ENCODE measurements at regions not wholly inside any gene's neighbourhood (a gene's known extent, or its start where the extent isn't known, plus 50 kb on each side); places are given as distances from the start of the nearest gene placed in this dataset.
"Not testable (repeated sequence)": the region's sequence is repeated elsewhere in the genome, so short reads cannot be mapped to it uniquely, and the experiment has no call there.

DNA sequence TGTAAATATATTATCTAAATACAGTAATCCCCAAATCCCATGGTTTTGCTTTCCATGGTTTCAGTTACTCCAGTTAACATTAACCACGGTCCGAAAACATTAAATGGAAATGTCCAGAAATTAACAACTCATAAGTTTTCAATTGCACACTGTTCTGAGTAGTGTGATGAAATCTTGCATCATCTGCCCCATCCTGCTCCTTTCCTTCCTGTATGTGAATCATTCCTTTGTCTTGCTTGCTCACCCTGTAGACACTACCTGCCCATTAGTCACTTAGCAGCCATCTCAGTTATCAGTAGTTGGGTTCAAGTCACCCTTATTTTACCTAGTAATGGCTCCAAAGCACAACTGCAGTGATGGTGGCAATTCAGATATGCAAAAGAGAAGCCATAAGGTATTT, 1568.5 kb upstream of the WWC1 start:
- Histone ChIP-seq H3K4me1 (ENCODE audit: control insufficient read depth, insufficient read depth, low read length) (no peaks in the 10 kb centered on the region), H3K9me3 (ENCODE audit: control insufficient read depth, low read length) (no peaks in the 10 kb centered on the region), H3K27me3 (ENCODE audit: control insufficient read depth, insufficient read depth, low read length, poor library complexity, severe bottlenecking) (no peaks in the 10 kb centered on the region), H3K4me3 (ENCODE audit: insufficient read depth, low read depth, low read length) (no peak overlapping the region), H3K27ac (ENCODE audit: insufficient read depth, low read depth, low read length, poor library complexity, severe bottlenecking) (no peak overlapping the region), H3K36me3 (ENCODE audit: control insufficient read depth, insufficient read depth, low read length) (no peaks in the 10 kb centered on the region)
- 79 to 91% methylated on average over 2 of the region's 2 CpGs for WGBS, 2 experiments

DNA sequence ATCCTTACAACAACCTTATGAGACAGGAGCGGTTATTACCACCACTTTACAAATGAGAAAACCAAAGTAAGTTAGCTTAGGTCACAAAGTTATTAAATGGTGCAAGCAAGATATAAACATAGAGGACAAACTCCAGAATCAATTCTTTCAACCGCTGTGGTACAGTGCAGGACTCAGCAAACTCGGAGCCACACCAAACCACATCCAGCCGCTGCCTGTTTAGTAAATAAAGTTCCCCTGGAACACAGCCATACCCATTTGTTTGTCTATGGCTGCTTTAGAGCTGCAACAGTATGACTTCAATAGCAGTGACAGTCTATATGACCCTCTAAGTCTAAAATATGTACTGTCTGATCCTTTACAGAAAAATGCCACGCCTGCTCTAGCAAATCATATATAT, 1567.2 kb upstream of the WWC1 start:
- 82 to 96% methylated on average over 3 to 4 of the region's 5 CpGs for WGBS, 2 experiments
- Histone ChIP-seq H3K4me3 (ENCODE audit: insufficient read depth, low read depth, low read length) (no peak overlapping the region), H3K9me3 (ENCODE audit: control insufficient read depth, low read length) (no peaks in the 10 kb centered on the region), H3K4me1 (ENCODE audit: control insufficient read depth, insufficient read depth, low read length) (no peaks in the 10 kb centered on the region), H3K27ac (ENCODE audit: insufficient read depth, low read depth, low read length, poor library complexity, severe bottlenecking) (no peak overlapping the region), H3K36me3 (ENCODE audit: control insufficient read depth, insufficient read depth, low read length) (no peaks in the 10 kb centered on the region), H3K27me3 (ENCODE audit: control insufficient read depth, insufficient read depth, low read length, poor library complexity, severe bottlenecking) (no peaks in the 10 kb centered on the region)

DNA sequence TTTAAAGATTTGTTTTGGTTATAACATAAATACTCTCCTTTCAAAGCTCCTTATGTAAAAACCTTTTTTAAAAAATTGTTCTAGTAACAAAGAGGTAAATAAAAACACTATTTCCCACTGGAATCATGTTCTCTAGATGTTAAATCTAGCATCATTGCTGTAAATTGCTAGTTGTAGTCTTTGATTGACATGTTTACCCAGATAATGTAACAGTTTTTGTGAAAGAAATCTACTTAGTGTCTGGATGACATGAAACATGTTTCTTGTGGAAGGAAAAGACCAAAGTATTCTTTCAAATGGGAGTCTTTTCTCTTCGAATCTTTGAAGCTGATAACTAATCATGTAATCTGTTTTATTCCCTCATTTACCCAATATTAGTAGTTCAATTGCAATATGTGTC, 1565.9 kb upstream of the WWC1 start:
- Histone ChIP-seq H3K27me3 (ENCODE audit: control insufficient read depth, insufficient read depth, low read length, poor library complexity, severe bottlenecking) (no peaks in the 10 kb centered on the region), H3K36me3 (ENCODE audit: control insufficient read depth, insufficient read depth, low read length) (no peaks in the 10 kb centered on the region), H3K27ac (ENCODE audit: insufficient read depth, low read depth, low read length, poor library complexity, severe bottlenecking) (no peak overlapping the region), H3K4me1 (ENCODE audit: control insufficient read depth, insufficient read depth, low read length) (no peaks in the 10 kb centered on the region), H3K4me3 (ENCODE audit: insufficient read depth, low read depth, low read length) (no peak overlapping the region), H3K9me3 (ENCODE audit: control insufficient read depth, low read length) (no peaks in the 10 kb centered on the region)
- 83 to 91% methylated on average over 1 of the region's 1 CpG for WGBS, 2 experiments

- 89 to 93% methylated on average over 1 of the region's 1 CpG for WGBS, 2 experiments
- Histone ChIP-seq H3K27ac (ENCODE audit: insufficient read depth, low read depth, low read length, poor library complexity, severe bottlenecking) (no peak overlapping the region), H3K4me1 (ENCODE audit: control insufficient read depth, insufficient read depth, low read length) (no peaks in the 10 kb centered on the region), H3K9me3 (ENCODE audit: control insufficient read depth, low read length) (no peaks in the 10 kb centered on the region), H3K36me3 (ENCODE audit: control insufficient read depth, insufficient read depth, low read length) (no peaks in the 10 kb centered on the region), H3K27me3 (ENCODE audit: control insufficient read depth, insufficient read depth, low read length, poor library complexity, severe bottlenecking) (no peaks in the 10 kb centered on the region), H3K4me3 (ENCODE audit: insufficient read depth, low read depth, low read length) (no peak overlapping the region)
These were observed 1565.0 kb upstream of the WWC1 start for GRCh38 chr5:166726406-166726805.

GRCh38 chr5:166742951-166743350, 1548.5 kb upstream of the WWC1 start:
- not testable (repeated sequence) for H3K36me3 ChIP-seq (ENCODE audit: control insufficient read depth, insufficient read depth, low read length); H3K4me1 ChIP-seq (ENCODE audit: control insufficient read depth, insufficient read depth, low read length); H3K4me3 ChIP-seq (ENCODE audit: insufficient read depth, low read depth, low read length); H3K27me3 ChIP-seq (ENCODE audit: control insufficient read depth, insufficient read depth, low read length, poor library complexity, severe bottlenecking); H3K9me3 ChIP-seq (ENCODE audit: control insufficient read depth, low read length); H3K27ac ChIP-seq (ENCODE audit: insufficient read depth, low read depth, low read length, poor library complexity, severe bottlenecking)
- WGBS, 2 experiments, result 79 to 81% methylated on average over 4 of the region's 4 CpGs

- no peaks in the 10 kb centered on the region for H3K4me1 ChIP-seq (ENCODE audit: control insufficient read depth, insufficient read depth, low read length)
- no peaks in the 10 kb centered on the region for H3K36me3 ChIP-seq (ENCODE audit: control insufficient read depth, insufficient read depth, low read length)
- H3K9me3 ChIP-seq (ENCODE audit: control insufficient read depth, low read length), result no peaks in the 10 kb centered on the region
- H3K4me3 ChIP-seq (ENCODE audit: insufficient read depth, low read depth, low read length), result no peak overlapping the region
- H3K27ac ChIP-seq (ENCODE audit: insufficient read depth, low read depth, low read length, poor library complexity, severe bottlenecking), result no peak overlapping the region
- WGBS, 2 experiments, result 93 to 100% methylated on average over 2 of the region's 2 CpGs
- H3K27me3 ChIP-seq (ENCODE audit: control insufficient read depth, insufficient read depth, low read length, poor library complexity, severe bottlenecking), result no peaks in the 10 kb centered on the region
These were observed 1544.9 kb upstream of the WWC1 start for GRCh38 chr5:166746506-166746905.

DNA sequence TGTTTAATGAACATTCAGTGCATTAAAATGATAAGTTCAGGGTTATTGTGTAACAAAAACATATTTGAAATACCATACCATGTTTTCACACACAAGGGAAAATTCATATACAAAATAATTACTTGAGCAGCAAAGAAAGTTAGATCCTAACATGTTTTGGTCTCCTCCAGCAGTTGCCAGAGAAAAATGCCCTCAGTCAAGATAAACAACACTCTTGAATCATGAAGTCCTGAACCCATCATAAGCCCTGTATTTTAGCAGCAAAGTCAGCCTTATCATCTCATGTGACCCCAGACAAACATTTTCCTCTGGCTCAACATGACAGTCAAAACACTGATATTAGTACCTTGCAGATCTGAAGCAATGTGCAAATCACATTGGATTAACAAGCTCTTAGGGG, 1541.1 kb upstream of the WWC1 start:
- H3K4me1 ChIP-seq (ENCODE audit: control insufficient read depth, insufficient read depth, low read length), result no peaks in the 10 kb centered on the region
- H3K4me3 ChIP-seq (ENCODE audit: insufficient read depth, low read depth, low read length), result no peak overlapping the region
- no peaks in the 10 kb centered on the region for H3K9me3 ChIP-seq (ENCODE audit: control insufficient read depth, low read length)
- no peaks in the 10 kb centered on the region for H3K36me3 ChIP-seq (ENCODE audit: control insufficient read depth, insufficient read depth, low read length)
- H3K27ac ChIP-seq (ENCODE audit: insufficient read depth, low read depth, low read length, poor library complexity, severe bottlenecking), result no peak overlapping the region
- no peaks in the 10 kb centered on the region for H3K27me3 ChIP-seq (ENCODE audit: control insufficient read depth, insufficient read depth, low read length, poor library complexity, severe bottlenecking)

DNA sequence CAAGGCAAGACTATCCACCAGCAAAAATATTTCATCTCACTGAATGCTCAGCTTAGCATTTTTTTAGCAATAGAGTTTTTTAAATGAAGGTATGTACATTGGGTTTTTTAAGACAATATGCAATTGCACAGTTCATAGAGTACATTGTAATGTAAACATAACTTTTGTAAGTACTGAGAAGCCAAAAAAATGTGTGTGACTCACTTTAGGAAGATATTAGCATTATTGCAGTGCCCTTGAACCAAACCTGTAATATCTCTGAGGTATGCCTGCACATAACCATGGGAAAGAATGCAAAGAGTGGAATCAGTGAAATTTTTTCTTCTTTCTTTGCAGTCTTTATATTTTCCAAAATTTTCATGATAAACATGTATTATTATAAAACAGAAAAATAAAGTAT, 1533.3 kb upstream of the WWC1 start:
- Histone ChIP-seq H3K27ac (ENCODE audit: insufficient read depth, low read depth, low read length, poor library complexity, severe bottlenecking) (no peak overlapping the region), H3K27me3 (ENCODE audit: control insufficient read depth, insufficient read depth, low read length, poor library complexity, severe bottlenecking) (no peaks in the 10 kb centered on the region), H3K4me1 (ENCODE audit: control insufficient read depth, insufficient read depth, low read length) (no peaks in the 10 kb centered on the region), H3K36me3 (ENCODE audit: control insufficient read depth, insufficient read depth, low read length) (no peaks in the 10 kb centered on the region), H3K4me3 (ENCODE audit: insufficient read depth, low read depth, low read length) (no peak overlapping the region), H3K9me3 (ENCODE audit: control insufficient read depth, low read length) (no peaks in the 10 kb centered on the region)

DNA sequence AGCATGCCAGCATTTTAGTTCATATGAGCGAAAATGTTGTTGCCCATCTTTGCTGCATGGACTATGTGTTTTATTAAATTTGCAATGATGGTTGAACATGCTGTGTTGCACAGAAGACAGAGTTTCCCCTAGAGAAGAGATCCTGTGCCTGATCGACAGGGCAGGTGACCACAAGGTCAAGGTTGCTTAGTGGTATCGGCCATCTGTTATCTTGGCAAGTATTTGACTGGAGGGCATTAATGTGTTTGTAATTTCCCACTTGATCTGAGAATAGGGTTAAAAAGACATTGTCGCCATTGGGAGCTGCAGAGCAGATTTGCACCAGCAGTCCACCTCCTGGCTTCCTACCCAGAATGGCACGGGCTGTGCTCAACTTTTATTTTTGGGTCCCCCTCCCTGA, 1523.6 kb upstream of the WWC1 start:
- H3K9me3 ChIP-seq (ENCODE audit: control insufficient read depth, low read length), result no peaks in the 10 kb centered on the region
- H3K27ac ChIP-seq (ENCODE audit: insufficient read depth, low read depth, low read length, poor library complexity, severe bottlenecking), result no peak overlapping the region
- H3K4me3 ChIP-seq (ENCODE audit: insufficient read depth, low read depth, low read length), result no peak overlapping the region
- H3K36me3 ChIP-seq (ENCODE audit: control insufficient read depth, insufficient read depth, low read length), result no peaks in the 10 kb centered on the region
- H3K4me1 ChIP-seq (ENCODE audit: control insufficient read depth, insufficient read depth, low read length), result no peaks in the 10 kb centered on the region
- H3K27me3 ChIP-seq (ENCODE audit: control insufficient read depth, insufficient read depth, low read length, poor library complexity, severe bottlenecking), result no peaks in the 10 kb centered on the region
- 94 to 97% methylated on average over 5 of the region's 5 CpGs for WGBS, 2 experiments

- no peak overlapping the region for H3K4me3 ChIP-seq (ENCODE audit: insufficient read depth, low read depth, low read length)
- no peaks in the 10 kb centered on the region for H3K9me3 ChIP-seq (ENCODE audit: control insufficient read depth, low read length)
- H3K27ac ChIP-seq (ENCODE audit: insufficient read depth, low read depth, low read length, poor library complexity, severe bottlenecking), result no peak overlapping the region
- H3K36me3 ChIP-seq (ENCODE audit: control insufficient read depth, insufficient read depth, low read length), result no peaks in the 10 kb centered on the region
- 67 to 100% methylated on average over 1 to 2 of the region's 2 CpGs for WGBS, 2 experiments
- H3K27me3 ChIP-seq (ENCODE audit: control insufficient read depth, insufficient read depth, low read length, poor library complexity, severe bottlenecking), result no peaks in the 10 kb centered on the region
- no peaks in the 10 kb centered on the region for H3K4me1 ChIP-seq (ENCODE audit: control insufficient read depth, insufficient read depth, low read length)
These were observed 1522.9 kb upstream of the WWC1 start for GRCh38 chr5:166768536-166768935.

GRCh38 chr5:166772770-166773169, 1518.7 kb upstream of the WWC1 start:
- Histone ChIP-seq H3K9me3 (ENCODE audit: control insufficient read depth, low read length) (no peaks in the 10 kb centered on the region), H3K36me3 (ENCODE audit: control insufficient read depth, insufficient read depth, low read length) (no peaks in the 10 kb centered on the region), H3K4me1 (ENCODE audit: control insufficient read depth, insufficient read depth, low read length) (no peaks in the 10 kb centered on the region), H3K27me3 (ENCODE audit: control insufficient read depth, insufficient read depth, low read length, poor library complexity, severe bottlenecking) (no peaks in the 10 kb centered on the region), H3K4me3 (ENCODE audit: insufficient read depth, low read depth, low read length) (no peak overlapping the region), H3K27ac (ENCODE audit: insufficient read depth, low read depth, low read length, poor library complexity, severe bottlenecking) (no peak overlapping the region)
- WGBS, 2 experiments, result 33% methylated on average over 1 of the region's 1 CpG; no CpG with 5 or more reads in 1 of the 2 experiments

Measured in ectodermal cell (in vitro differentiated cells).